ENCODE measurements at regions not wholly inside any gene's neighbourhood (a gene's known extent, or its start where the extent isn't known, plus 50 kb on each side); places are given as distances from the start of the nearest gene placed in this dataset.

GRCh38 chr11:97912629-97913028 lies 1108.1 kb upstream of the CNTN5 start:
- TF ChIP-seq CTBP1 (IDR thresholded peaks at IDR 0.05; ENCODE audit: borderline replicate concordance) (no peak), FOXK2 (IDR thresholded peaks at IDR 0.05) (no peak)
